H1 (cell line): ENCODE measurements at regions not wholly inside any gene's neighbourhood (a gene's known extent, or its start where the extent isn't known, plus 50 kb on each side); places are given as distances from the start of the nearest gene placed in this dataset.

ENCODE experiments used
- CTCF ChIA-PET: fragments of 300-600 bp; sonication (Branson Sonifier 250); formaldehyde crosslinking; loops from one replicate; lab custom pipeline; 2021; ENCODE audit not compliant: partially characterized antibody; lab: Charles Lee
- POLR2A ChIA-PET: fragments of 300-600 bp; sonication (Branson Sonifier 250); formaldehyde crosslinking; loops from one replicate; lab custom pipeline; 2021; ENCODE audit warnings: inconsistent platforms; ENCODE audit not compliant: partially characterized antibody; lab: Charles Lee
- DNase-seq, 2 experiments: peaks; one replicate each; pipeline versions ENCODE4 v3.0.0 to v3.0.0-alpha.2; 2010 to 2022; ENCODE audit warnings: low spot score in 2 of 2, low read depth in 1 of 2, mixed read lengths in 1 of 2
- FAIRE-seq: peaks from 2 replicates; lab custom pipeline; 2011; peaks lifted over from hg19 to GRCh38; lab: Jason Lieb, UNC
- H2AFZ ChIP-seq: 2 replicates; pipeline ENCODE4 v1.8.1; 2012; ENCODE audit warnings: low read length, inconsistent platforms
- H2AK5ac ChIP-seq: 2 replicates; pipeline ENCODE4 v1.6.1; 2013; ENCODE audit warnings: low read depth, low read length
- H2BK120ac ChIP-seq: replicated peaks from 2 replicates; pipeline ENCODE3; 2013; ENCODE audit warnings: low read depth, low read length, inconsistent platforms
- H2BK12ac ChIP-seq: 2 replicates; pipeline ENCODE4 v1.6.1; 2013; ENCODE audit warnings: low read depth, low read length
- H2BK15ac ChIP-seq: 2 replicates; pipeline ENCODE4 v1.6.1; 2013; ENCODE audit warnings: low read length
- H2BK20ac ChIP-seq: 2 replicates; pipeline ENCODE4 v1.6.1; 2013; ENCODE audit warnings: low read length
- H2BK5ac ChIP-seq: 2 replicates; pipeline ENCODE4 v1.6.1; 2013; ENCODE audit warnings: low read depth, low read length
- H3K14ac ChIP-seq: 2 replicates; pipeline ENCODE4 v1.6.1; 2013; ENCODE audit warnings: inconsistent platforms; ENCODE audit not compliant: insufficient read length
- H3K18ac ChIP-seq: 2 replicates; pipeline ENCODE4 v1.6.1; 2013; ENCODE audit warnings: low read length; ENCODE audit errors: extremely low read depth
- H3K23ac ChIP-seq: 2 replicates; pipeline ENCODE4 v1.6.1; 2013; ENCODE audit warnings: inconsistent platforms; ENCODE audit not compliant: insufficient read length
- H3K23me2 ChIP-seq: 2 replicates; pipeline ENCODE4 v1.6.1; 2013; ENCODE audit warnings: low read depth, low read length
- H3K27ac ChIP-seq: 2 replicates; pipeline ENCODE4 v1.6.1; 2011; ENCODE audit warnings: low read depth, low read length, inconsistent platforms
- H3K27me3 ChIP-seq, 4 experiments: replicated peaks in 1 of 4; 1 replicate in 1 of 4; 2 replicates in 3 of 4; pipeline versions ENCODE4 v1.6.1 to v1.8.1; 2011 to 2013; ENCODE audit warnings: low read length in 3 of 4, mild to moderate bottlenecking in 3 of 4, inconsistent platforms in 2 of 4, mixed read lengths in 2 of 4, moderate library complexity in 1 of 4; ENCODE audit not compliant: control insufficient read depth in 3 of 4, insufficient read depth in 3 of 4; ENCODE audit errors: extremely low read depth in 1 of 4
- H3K36me3 ChIP-seq, 4 experiments: 2 replicates each; pipeline versions ENCODE4 v1.6.1 to v1.8.1; 2011 to 2013; ENCODE audit warnings: mild to moderate bottlenecking in 4 of 4, low read length in 3 of 4, moderate library complexity in 2 of 4, control low read depth in 1 of 4, inconsistent platforms in 1 of 4; ENCODE audit not compliant: insufficient read depth in 4 of 4, control insufficient read depth in 2 of 4
- H3K4ac ChIP-seq: replicated peaks from 2 replicates; pipeline ENCODE3; 2013; ENCODE audit warnings: low read length, low read depth, mixed read lengths, inconsistent platforms; ENCODE audit not compliant: insufficient read length
- H3K4me1 ChIP-seq, 4 experiments: replicated peaks in 1 of 4; 1 replicate in 1 of 4; 2 replicates in 3 of 4; pipeline versions ENCODE4 v1.6.1 to v1.8.1; 2011 to 2013; ENCODE audit warnings: low read length in 3 of 4, inconsistent platforms in 2 of 4, mixed read lengths in 1 of 4; ENCODE audit not compliant: insufficient read depth in 4 of 4, control insufficient read depth in 3 of 4
- H3K4me2 ChIP-seq, 2 experiments: 2 replicates each; pipeline versions ENCODE4 v1.6.1 to v1.8.1; 2011 to 2013; ENCODE audit warnings: low read depth in 2 of 2, low read length in 2 of 2, control low read depth in 1 of 2, inconsistent platforms in 1 of 2, mild to moderate bottlenecking in 1 of 2; ENCODE audit not compliant: insufficient read depth in 1 of 2
- H3K4me3 ChIP-seq, 4 experiments: fragments of 200-600, 300-600 bp in 1 of 4; sonication (generic), shearing (Covaris generic), sonication (Bioruptor Twin) in 1 of 4; 2 replicates each; pipeline versions ENCODE4 v1.5.1 to v1.8.1; 2011 to 2016; ENCODE audit warnings: low read length in 4 of 4, low read depth in 3 of 4, control low read depth in 2 of 4, inconsistent platforms in 2 of 4, mild to moderate bottlenecking in 2 of 4, mixed read lengths in 1 of 4, moderate library complexity in 1 of 4; ENCODE audit not compliant: insufficient read depth in 2 of 4; ENCODE audit errors: extremely low read depth in 1 of 4
- H3K56ac ChIP-seq: replicated peaks from 2 replicates; pipeline ENCODE3; 2013; ENCODE audit warnings: low read depth, mild to moderate bottlenecking, mixed read lengths, low read length, inconsistent platforms; ENCODE audit not compliant: insufficient read length
- H3K79me1 ChIP-seq: 2 replicates; pipeline ENCODE4 v1.6.1; 2013; ENCODE audit warnings: low read depth, low read length, control low read depth
- H3K79me2 ChIP-seq, 2 experiments: 2 replicates each; pipeline versions ENCODE4 v1.6.1 to v1.8.1; 2012 to 2013; ENCODE audit warnings: low read length in 2 of 2, mild to moderate bottlenecking in 2 of 2, inconsistent platforms in 1 of 2; ENCODE audit not compliant: insufficient read depth in 2 of 2, control insufficient read depth in 1 of 2
- H3K9ac ChIP-seq, 4 experiments: replicated peaks in 1 of 4; 1 replicate in 1 of 4; 2 replicates in 3 of 4; pipeline versions ENCODE4 v1.6.1 to v1.8.1; 2011 to 2013; ENCODE audit warnings: low read depth in 3 of 4, low read length in 3 of 4, control low read depth in 2 of 4, mild to moderate bottlenecking in 2 of 4, moderate library complexity in 2 of 4, inconsistent platforms in 1 of 4; ENCODE audit errors: extremely low read depth in 1 of 4
- H3K9me3 ChIP-seq, 2 experiments: 2 replicates each; pipeline versions ENCODE4 v1.6.1 to v1.8.1; 2012 to 2013; ENCODE audit warnings: mild to moderate bottlenecking in 2 of 2, moderate library complexity in 2 of 2, control low read depth in 1 of 2, inconsistent platforms in 1 of 2, low read depth in 1 of 2, low read length in 1 of 2, mixed read lengths in 1 of 2; ENCODE audit not compliant: insufficient read depth in 2 of 2
- H4K20me1 ChIP-seq, 2 experiments: replicated peaks in 1 of 2; 2 replicates each; pipeline versions ENCODE3 to v1.8.1; 2011 to 2013; ENCODE audit warnings: inconsistent platforms in 2 of 2, low read length in 2 of 2, mild to moderate bottlenecking in 1 of 2; ENCODE audit not compliant: insufficient read depth in 2 of 2, control insufficient read depth in 1 of 2
- H4K5ac ChIP-seq: 2 replicates; pipeline ENCODE4 v1.6.1; 2013; ENCODE audit warnings: low read length, low read depth, mixed read lengths, inconsistent platforms; ENCODE audit not compliant: insufficient read length
- H4K8ac ChIP-seq: 2 replicates; pipeline ENCODE4 v1.8.0; 2013; ENCODE audit warnings: mild to moderate bottlenecking, moderate library complexity, low read length, inconsistent platforms; ENCODE audit not compliant: insufficient read depth; ENCODE audit errors: extremely low read depth
- H4K91ac ChIP-seq: replicated peaks from 2 replicates; pipeline ENCODE3; 2013; ENCODE audit warnings: low read length, mixed read lengths, inconsistent platforms; ENCODE audit not compliant: insufficient read length
- BRCA1 ChIP-seq: IDR thresholded peaks from 2 replicates; pipeline ENCODE4 v1.6.1; 2012; ENCODE audit warnings: low read depth, low read length, improper control_type of control experiment
- HDAC2 ChIP-seq, 2 experiments: fragments of 300-600 bp in 1 of 2; sonication (generic) in 1 of 2; IDR thresholded peaks; 2 replicates each; pipeline ENCODE4 v1.6.1; 2011 to 2012; ENCODE audit warnings: low read depth in 2 of 2, low read length in 2 of 2, mild to moderate bottlenecking in 2 of 2, moderate library complexity in 2 of 2, borderline replicate concordance in 1 of 2, inconsistent platforms in 1 of 2
- KDM4A ChIP-seq: IDR thresholded peaks from one replicate; pipeline ENCODE4 v1.7.1; 2012; ENCODE audit warnings: low read depth, mild to moderate bottlenecking, moderate library complexity, low read length, inconsistent platforms; ENCODE audit not compliant: severe bottlenecking
- NRF1 ChIP-seq: IDR thresholded peaks from 2 replicates; pipeline ENCODE4 v1.6.1; 2011; ENCODE audit warnings: mild to moderate bottlenecking, low read depth, low read length, improper control_type of control experiment
- SAP30 ChIP-seq: fragments of 300-600 bp; sonication (generic); IDR thresholded peaks from 2 replicates; pipeline ENCODE4 v1.7.1; 2012; ENCODE audit warnings: low read length, moderate library complexity, mild to moderate bottlenecking, inconsistent platforms; ENCODE audit not compliant: insufficient read depth, insufficient replicate concordance
- SRF ChIP-seq: IDR thresholded peaks from 2 replicates; pipeline ENCODE4 v1.6.1; 2011; ENCODE audit warnings: mild to moderate bottlenecking, low read depth, low read length, moderate library complexity
- SUZ12 ChIP-seq: fragments of 200-600 bp; sonication (generic); IDR thresholded peaks from 2 replicates; pipeline ENCODE4 v1.6.1; 2012; ENCODE audit warnings: mild to moderate bottlenecking, inconsistent platforms, low read length, moderate library complexity, mixed read lengths
- WGBS, 2 experiments: shearing (Covaris generic) in 1 of 2; methylation state at CpG; one replicate each; pipeline versions ENCODE4 v1.1.6 to v1.1.7; 2013 to 2015; ENCODE audit warnings: low lambda C conversion rate in 2 of 2, mixed read lengths in 2 of 2, inconsistent platforms in 1 of 2, low coverage in 1 of 2, missing lambda C conversion rate in 1 of 2; ENCODE audit not compliant: insufficient replicate concordance in 2 of 2, insufficient coverage in 1 of 2, insufficient read length in 1 of 2; ENCODE audit errors: extremely low coverage in 1 of 2, missing lambda C conversion rate in 1 of 2; 5-methylcytosine and 5-hydroxymethylcytosine counted together

- H3K56ac ChIP-seq = no peak overlapping the region
- H3K23me2 ChIP-seq = no peaks in the 10 kb centered on the region
- H2BK12ac ChIP-seq = no peak overlapping the region
- DNase-seq = no peak
- H4K8ac ChIP-seq = no peak overlapping the region
- no peak overlapping the region for H2AFZ ChIP-seq
- no peak overlapping the region for H3K23ac ChIP-seq
- no peak overlapping the region for H3K14ac ChIP-seq
- no peak overlapping the region for H3K27ac ChIP-seq
- no peak overlapping the region; a peak in 1 of 7 replicates for H3K9ac ChIP-seq
- H4K20me1 ChIP-seq = no peaks in the 10 kb centered on the region
- H3K27me3 ChIP-seq = no peaks in the 10 kb centered on the region
- H2BK5ac ChIP-seq = no peak overlapping the region
- no peaks in the 10 kb centered on the region for H3K79me2 ChIP-seq
- ChIA-PET POLR2A (no interaction called here), CTCF (no interaction called here)
- H2BK120ac ChIP-seq = no peak overlapping the region
- no peak overlapping the region for H2AK5ac ChIP-seq
- H3K4me3 ChIP-seq = no peak overlapping the region
- no peak for FAIRE-seq
- no peak overlapping the region for H4K91ac ChIP-seq
- no peaks in the 10 kb centered on the region for H3K36me3 ChIP-seq
- no peak overlapping the region for H2BK15ac ChIP-seq
- H3K4me2 ChIP-seq = no peak overlapping the region
- H4K5ac ChIP-seq = no peak overlapping the region
- H3K4me1 ChIP-seq = no peaks in the 10 kb centered on the region
- no peak overlapping the region for H3K4ac ChIP-seq
- H2BK20ac ChIP-seq = no peak overlapping the region
- H3K9me3 ChIP-seq = no peaks in the 10 kb centered on the region
- no peaks in the 10 kb centered on the region for H3K79me1 ChIP-seq
- 77% methylated on average over 3 of the region's 3 CpGs; no CpG with 5 or more reads in 1 of the 2 experiments for WGBS, 2 experiments
- no peak overlapping the region for H3K18ac ChIP-seq
- no peak for TF ChIP-seq NRF1
- TF ChIP-seq HDAC2 (IDR thresholded peaks at IDR 0.05; ENCODE audit: borderline replicate concordance in 1 of 2, low read depth in 2 of 2, low read length in 2 of 2) = no peak
- TF ChIP-seq KDM4A = no peak
- no peak for TF ChIP-seq BRCA1
- TF ChIP-seq SUZ12 = no peak
- no peak for TF ChIP-seq SRF
- no peak for TF ChIP-seq SAP30
These were observed 162.0 kb upstream of the GLRA1 start for GRCh38 chr5:152086668-152087067.
